ENCODE measurements at regions not wholly inside any gene's neighbourhood (a gene's known extent, or its start where the extent isn't known, plus 50 kb on each side); places are given as distances from the start of the nearest gene placed in this dataset.

DNA sequence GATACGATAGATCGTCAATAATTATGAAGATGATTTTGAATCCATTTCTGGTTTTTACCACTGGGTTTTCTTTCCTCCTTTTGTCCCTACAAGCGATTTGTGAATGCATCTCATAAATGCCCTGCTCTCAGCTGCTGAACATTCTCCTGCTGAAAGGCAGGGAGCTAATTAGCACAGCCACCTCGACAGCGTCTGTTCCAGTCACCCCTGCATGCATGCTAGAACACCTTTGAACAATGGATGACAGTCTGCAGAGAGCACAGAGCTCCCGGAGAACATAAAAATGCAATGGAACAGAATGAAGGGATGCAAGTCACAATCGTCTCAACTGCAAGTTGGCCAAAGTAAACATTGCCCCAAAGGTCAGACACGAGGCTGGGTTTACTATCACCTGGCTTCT is 105.8 kb downstream of the SLC35B3 start:
- no peak for DNase-seq (ENCODE audit: low read depth)
- TF ChIP-seq MYC (IDR thresholded peaks at IDR 0.05; ENCODE audit: low read depth, low read length) (no peak), POLR2A (IDR thresholded peaks at IDR 0.05; ENCODE audit: extremely low read depth, insufficient read length) (no peak)
- TF ChIP-seq, protein P1, sequence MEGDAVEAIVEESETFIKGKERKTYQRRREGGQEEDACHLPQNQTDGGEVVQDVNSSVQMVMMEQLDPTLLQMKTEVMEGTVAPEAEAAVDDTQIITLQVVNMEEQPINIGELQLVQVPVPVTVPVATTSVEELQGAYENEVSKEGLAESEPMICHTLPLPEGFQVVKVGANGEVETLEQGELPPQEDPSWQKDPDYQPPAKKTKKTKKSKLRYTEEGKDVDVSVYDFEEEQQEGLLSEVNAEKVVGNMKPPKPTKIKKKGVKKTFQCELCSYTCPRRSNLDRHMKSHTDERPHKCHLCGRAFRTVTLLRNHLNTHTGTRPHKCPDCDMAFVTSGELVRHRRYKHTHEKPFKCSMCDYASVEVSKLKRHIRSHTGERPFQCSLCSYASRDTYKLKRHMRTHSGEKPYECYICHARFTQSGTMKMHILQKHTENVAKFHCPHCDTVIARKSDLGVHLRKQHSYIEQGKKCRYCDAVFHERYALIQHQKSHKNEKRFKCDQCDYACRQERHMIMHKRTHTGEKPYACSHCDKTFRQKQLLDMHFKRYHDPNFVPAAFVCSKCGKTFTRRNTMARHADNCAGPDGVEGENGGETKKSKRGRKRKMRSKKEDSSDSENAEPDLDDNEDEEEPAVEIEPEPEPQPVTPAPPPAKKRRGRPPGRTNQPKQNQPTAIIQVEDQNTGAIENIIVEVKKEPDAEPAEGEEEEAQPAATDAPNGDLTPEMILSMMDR (IDR thresholded peaks at IDR 0.05; ENCODE audit: low read depth, low read length), result no peak
- TF ChIP-seq, protein P2, sequence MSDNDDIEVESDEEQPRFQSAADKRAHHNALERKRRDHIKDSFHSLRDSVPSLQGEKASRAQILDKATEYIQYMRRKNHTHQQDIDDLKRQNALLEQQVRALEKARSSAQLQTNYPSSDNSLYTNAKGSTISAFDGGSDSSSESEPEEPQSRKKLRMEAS (IDR thresholded peaks at IDR 0.05; ENCODE audit: low read depth, low read length), result no peak
- no peak overlapping the region for H3K4me3 ChIP-seq (ENCODE audit: low read depth, low read length)

DNA sequence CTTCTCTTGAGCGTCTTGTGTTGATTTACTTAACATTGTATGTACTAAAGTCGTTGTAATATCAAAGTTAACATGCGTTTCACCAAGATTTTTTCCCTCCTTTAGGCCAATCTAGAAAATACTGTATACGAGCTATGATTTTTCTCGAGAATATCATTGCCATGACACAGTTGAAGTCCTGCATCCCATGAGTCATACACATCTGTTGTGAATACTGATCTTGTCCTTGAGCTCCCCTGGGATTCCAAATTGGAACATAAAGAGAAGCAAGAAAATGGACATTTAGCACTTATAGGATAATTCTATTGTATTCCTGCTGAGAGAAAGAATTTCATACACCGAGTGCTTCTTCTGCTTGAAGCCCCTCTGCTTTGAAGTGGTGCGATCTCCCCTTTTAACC is 109.6 kb downstream of the SLC35B3 start:
- TF ChIP-seq POLR2A (IDR thresholded peaks at IDR 0.05; ENCODE audit: extremely low read depth, insufficient read length) (no peak), MYC (IDR thresholded peaks at IDR 0.05; ENCODE audit: low read depth, low read length) (no peak)
- TF ChIP-seq, protein P1 (IDR thresholded peaks at IDR 0.05; ENCODE audit: low read depth, low read length), result no peak
- H3K4me3 ChIP-seq (ENCODE audit: low read depth, low read length), result no peak overlapping the region
- no peak for DNase-seq (ENCODE audit: low read depth)

DNA sequence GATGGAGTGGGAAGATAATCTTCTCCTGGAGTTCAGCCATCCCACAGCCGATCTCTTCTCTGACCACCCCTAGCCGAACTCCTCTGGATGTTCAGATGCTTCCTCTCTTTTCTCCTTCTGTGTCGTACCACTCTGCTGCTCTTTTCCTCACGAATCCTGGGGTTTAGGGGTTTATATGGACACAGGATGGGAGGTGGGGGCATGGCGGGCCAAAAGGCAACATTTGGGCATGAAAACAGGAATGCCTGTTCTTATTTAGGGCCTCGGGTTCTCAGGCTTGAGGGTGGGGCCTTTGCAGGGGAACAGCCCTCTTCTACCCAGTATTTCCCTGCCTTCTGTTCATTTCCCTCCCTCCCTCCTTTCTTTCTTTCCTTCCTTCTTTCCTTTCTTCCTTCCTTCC is 112.7 kb downstream of the SLC35B3 start:
- no peak overlapping the region for H3K4me3 ChIP-seq (ENCODE audit: low read depth, low read length)
- TF ChIP-seq POLR2A (IDR thresholded peaks at IDR 0.05; ENCODE audit: extremely low read depth, insufficient read length) (no peak), MYC (IDR thresholded peaks at IDR 0.05; ENCODE audit: low read depth, low read length) (no peak)
- TF ChIP-seq, protein P2 (IDR thresholded peaks at IDR 0.05; ENCODE audit: low read depth, low read length), result no peak
- TF ChIP-seq, protein P1 (IDR thresholded peaks at IDR 0.05; ENCODE audit: low read depth, low read length), result no peak
- no peak for DNase-seq (ENCODE audit: low read depth)

DNA sequence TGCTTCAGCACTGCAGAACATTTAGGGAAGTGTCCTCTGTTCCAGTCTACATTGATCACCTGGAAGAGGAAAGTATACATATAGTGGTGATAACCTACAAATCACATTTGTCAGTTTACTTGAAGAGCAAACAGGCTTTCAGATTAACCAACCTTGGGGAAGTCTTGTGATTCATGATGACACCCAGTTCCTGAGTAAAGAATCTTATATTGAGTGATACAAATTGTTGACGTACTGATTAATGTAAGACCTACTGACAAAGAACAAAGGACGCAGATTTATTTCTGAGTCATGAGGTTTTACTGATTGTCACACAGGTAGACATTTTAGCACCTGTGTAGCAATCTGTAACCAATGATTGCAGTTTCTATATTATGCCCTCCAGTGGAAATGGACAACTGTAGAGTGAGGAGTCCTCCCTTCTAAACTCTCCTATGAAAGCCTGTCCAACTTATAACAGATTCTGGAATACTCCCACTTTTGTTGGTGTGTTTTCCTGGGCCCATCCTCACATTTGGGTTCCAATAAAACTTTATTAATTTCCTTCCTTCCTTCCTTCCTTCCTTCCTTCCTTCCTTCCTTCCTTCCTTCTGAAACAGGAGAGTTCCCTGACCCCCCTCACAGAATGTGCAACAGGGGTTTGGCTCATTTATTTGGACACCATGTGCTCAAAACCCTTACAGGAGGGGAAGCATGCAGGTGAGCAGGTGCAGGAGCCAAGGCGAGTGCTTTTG is 113.5 kb downstream of the SLC35B3 start:
- no peak for DNase-seq (ENCODE audit: low read depth)
- TF ChIP-seq, protein P2 (IDR thresholded peaks at IDR 0.05; ENCODE audit: low read depth, low read length), result no peak
- TF ChIP-seq, protein P1 (IDR thresholded peaks at IDR 0.05; ENCODE audit: low read depth, low read length), result no peak
- TF ChIP-seq MYC (IDR thresholded peaks at IDR 0.05; ENCODE audit: low read depth, low read length) (no peak), POLR2A (IDR thresholded peaks at IDR 0.05; ENCODE audit: extremely low read depth, insufficient read length) (no peak)
- no peak overlapping the region for H3K4me3 ChIP-seq (ENCODE audit: low read depth, low read length)

DNA sequence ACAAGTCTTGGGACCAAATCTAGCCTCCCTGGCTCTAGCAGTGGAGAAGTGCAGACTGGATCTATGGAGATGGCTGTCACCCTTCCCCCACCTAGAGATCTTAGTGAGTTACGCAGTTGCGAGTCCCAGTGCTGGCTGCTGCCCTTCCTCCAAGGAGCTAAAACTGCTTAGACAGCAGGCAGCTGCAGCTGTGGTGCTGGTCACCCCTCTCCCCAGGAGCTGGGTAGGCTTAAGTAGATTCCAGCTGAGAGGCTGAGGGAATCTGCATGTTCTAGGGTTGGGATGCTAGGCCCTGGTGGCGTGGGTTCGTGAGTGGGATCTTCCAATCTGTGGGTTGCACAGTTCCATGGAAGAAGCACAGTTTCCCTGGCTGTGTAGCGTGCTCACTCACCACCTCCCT is 120.2 kb downstream of the SLC35B3 start:
- no peak for TF ChIP-seq MYC (IDR thresholded peaks at IDR 0.05; ENCODE audit: low read depth, low read length)
- TF ChIP-seq POLR2A (IDR thresholded peaks at IDR 0.05; ENCODE audit: extremely low read depth, insufficient read length), result no peak
- TF ChIP-seq, protein P1 (IDR thresholded peaks at IDR 0.05; ENCODE audit: low read depth, low read length), result no peak
- TF ChIP-seq, protein P2 (IDR thresholded peaks at IDR 0.05; ENCODE audit: low read depth, low read length), result no peak
- DNase-seq (ENCODE audit: low read depth), result no peak
- no peak overlapping the region for H3K4me3 ChIP-seq (ENCODE audit: low read depth, low read length)
